Transverse colon (tissue), 4 donors: ENCODE measurements at regions not wholly inside any gene's neighbourhood (a gene's known extent, or its start where the extent isn't known, plus 50 kb on each side); places are given as distances from the start of the nearest gene placed in this dataset.

Experiments
- DNase-seq: peaks from one replicate; pipeline ENCODE4 v3.0.0-alpha.2; 2019
- H3K27ac ChIP-seq, 4 donors: fragments of 200-600 bp; sonication (generic); 2 replicates each; pipeline ENCODE4 v1.5.1; 2016 to 2018; ENCODE audit warnings: inconsistent platforms in 4 of 4
- H3K27me3 ChIP-seq: fragments of 200-600 bp; sonication (generic); 2 replicates; pipeline ENCODE4 v1.5.1; 2017; ENCODE audit warnings: inconsistent platforms
- H3K36me3 ChIP-seq, 4 donors: fragments of 200-600 bp; sonication (generic); 2 replicates each; pipeline ENCODE4 v1.5.1; 2017 to 2019; ENCODE audit warnings: inconsistent platforms in 4 of 4
- H3K4me1 ChIP-seq, 4 donors: fragments of 200-600 bp; sonication (generic); 2 replicates each; pipeline ENCODE4 v1.5.1; 2017 to 2020; ENCODE audit warnings: inconsistent platforms in 4 of 4
- H3K4me3 ChIP-seq, 4 donors: fragments of 200-600 bp; sonication (generic); 1 replicate in 1 of 4; 2 replicates in 3 of 4; pipeline versions ENCODE4 v1.5.1 to v1.6.1; 2017 to 2019; ENCODE audit warnings: inconsistent platforms in 4 of 4
- H3K9me3 ChIP-seq, 2 donors: fragments of 200-600 bp; sonication (generic); 2 replicates each; pipeline ENCODE4 v1.5.1; 2017 to 2019; ENCODE audit warnings: inconsistent platforms in 2 of 2
- EP300 ChIP-seq: sonication (generic); formaldehyde crosslinking; IDR thresholded peaks from one replicate; pipeline ENCODE4 v1.6.1; 2017; ENCODE audit warnings: antibody characterized with exemption, low read depth
- POLR2A ChIP-seq: fragments of 450-650 bp; IDR thresholded peaks from one replicate; pipeline ENCODE4 v1.6.1; 2016; ENCODE audit warnings: antibody characterized with exemption, mild to moderate bottlenecking, moderate library complexity
- POLR2AphosphoS5 ChIP-seq, 3 donors: sonication (generic); formaldehyde crosslinking; IDR thresholded peaks; one replicate each; pipeline ENCODE4 v1.6.1; 2016; ENCODE audit warnings: antibody characterized with exemption in 3 of 3
- WGBS, 2 donors: methylation state at CpG; one replicate each; pipeline ENCODE4 v1.1.5; 2018; ENCODE audit warnings: low coverage in 1 of 2; 5-methylcytosine and 5-hydroxymethylcytosine counted together
- in situ Hi-C, 4 donors: fragments of 200-750 bp; cut with MboI; loops; one replicate each; pipeline versions ENCODE4 v1.15.0 to v1.15.1; 2017; ENCODE audit warnings: low sequenced_read_pairs in 3 of 4, low pct_ligation_motif_present in 1 of 4, low pct_unique_long_range_greater_than_20kb in 1 of 4
- intact Hi-C: fragments of 100-400 bp; cut with DNase I; formaldehyde crosslinking; loops from one replicate; pipeline ENCODE4 v1.15.1; 2023; ENCODE audit warnings: low total_unique reads
- TF ChIP-seq, protein P1 (sequence below), 5 experiments: fragments of 200-600 bp in 3 of 5; fragments of 450-650 bp in 2 of 5; sonication (generic) in 3 of 5; IDR thresholded peaks; 1 replicate in 2 of 5; 2 replicates in 3 of 5; pipeline ENCODE4 v1.5.1; 2016 to 2017; ENCODE audit warnings: antibody characterized with exemption in 5 of 5, inconsistent platforms in 3 of 5, mild to moderate bottlenecking in 2 of 5, moderate library complexity in 1 of 5

DNA sequence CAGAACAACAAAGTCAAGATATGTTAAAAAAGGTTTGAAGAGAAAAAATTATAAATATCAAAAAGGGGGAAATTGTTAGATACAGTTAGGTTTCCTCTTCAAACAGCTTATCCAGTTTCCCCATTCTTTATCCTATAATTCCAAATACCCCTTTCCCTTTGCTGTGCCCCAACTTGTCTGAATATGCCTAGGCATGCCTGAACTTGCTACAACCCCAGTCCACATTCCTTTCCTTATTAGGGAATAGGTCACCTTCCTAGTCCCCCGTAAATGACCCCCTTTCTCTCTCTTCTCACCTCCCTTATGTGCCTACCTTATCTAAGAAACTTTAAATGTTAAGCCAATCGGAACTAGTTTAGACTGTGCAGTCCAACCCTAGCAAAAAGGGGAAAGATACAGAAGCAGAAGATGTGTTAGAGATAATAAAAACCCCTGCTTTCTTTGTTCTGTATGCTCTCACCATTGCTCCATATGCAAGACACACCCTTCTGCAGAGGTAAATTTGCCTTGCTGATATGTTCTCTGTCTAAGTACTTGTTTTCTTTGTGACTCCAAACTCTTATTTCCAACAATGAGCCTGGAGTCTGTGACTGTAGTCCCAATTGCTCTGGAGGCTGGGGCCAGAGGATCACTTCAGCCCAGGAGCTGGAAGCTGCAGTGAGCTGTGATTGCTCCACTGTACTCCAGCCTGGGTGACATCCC is 810.1 kb downstream of the PLA2G4A start:
- intact Hi-C loops, result no loop called here
- WGBS, 2 donors, result 81 to 84% methylated on average over 2 of the region's 2 CpGs
- no peaks in the 10 kb centered on the region for H3K36me3 ChIP-seq
- no peaks in the 10 kb centered on the region for H3K27me3 ChIP-seq
- no peak overlapping the region for H3K27ac ChIP-seq
- no peak overlapping the region for H3K4me3 ChIP-seq
- TF ChIP-seq EP300 (no peak), POLR2AphosphoS5 (IDR thresholded peaks at IDR 0.05) (no peak), POLR2A (no peak)
- TF ChIP-seq, protein P1, sequence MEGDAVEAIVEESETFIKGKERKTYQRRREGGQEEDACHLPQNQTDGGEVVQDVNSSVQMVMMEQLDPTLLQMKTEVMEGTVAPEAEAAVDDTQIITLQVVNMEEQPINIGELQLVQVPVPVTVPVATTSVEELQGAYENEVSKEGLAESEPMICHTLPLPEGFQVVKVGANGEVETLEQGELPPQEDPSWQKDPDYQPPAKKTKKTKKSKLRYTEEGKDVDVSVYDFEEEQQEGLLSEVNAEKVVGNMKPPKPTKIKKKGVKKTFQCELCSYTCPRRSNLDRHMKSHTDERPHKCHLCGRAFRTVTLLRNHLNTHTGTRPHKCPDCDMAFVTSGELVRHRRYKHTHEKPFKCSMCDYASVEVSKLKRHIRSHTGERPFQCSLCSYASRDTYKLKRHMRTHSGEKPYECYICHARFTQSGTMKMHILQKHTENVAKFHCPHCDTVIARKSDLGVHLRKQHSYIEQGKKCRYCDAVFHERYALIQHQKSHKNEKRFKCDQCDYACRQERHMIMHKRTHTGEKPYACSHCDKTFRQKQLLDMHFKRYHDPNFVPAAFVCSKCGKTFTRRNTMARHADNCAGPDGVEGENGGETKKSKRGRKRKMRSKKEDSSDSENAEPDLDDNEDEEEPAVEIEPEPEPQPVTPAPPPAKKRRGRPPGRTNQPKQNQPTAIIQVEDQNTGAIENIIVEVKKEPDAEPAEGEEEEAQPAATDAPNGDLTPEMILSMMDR (IDR thresholded peaks at IDR 0.05), result no peak
- no peak for DNase-seq
- no peaks in the 10 kb centered on the region for H3K9me3 ChIP-seq
- no peaks in the 10 kb centered on the region for H3K4me1 ChIP-seq
- in situ Hi-C loops, result no loop called here

DNA sequence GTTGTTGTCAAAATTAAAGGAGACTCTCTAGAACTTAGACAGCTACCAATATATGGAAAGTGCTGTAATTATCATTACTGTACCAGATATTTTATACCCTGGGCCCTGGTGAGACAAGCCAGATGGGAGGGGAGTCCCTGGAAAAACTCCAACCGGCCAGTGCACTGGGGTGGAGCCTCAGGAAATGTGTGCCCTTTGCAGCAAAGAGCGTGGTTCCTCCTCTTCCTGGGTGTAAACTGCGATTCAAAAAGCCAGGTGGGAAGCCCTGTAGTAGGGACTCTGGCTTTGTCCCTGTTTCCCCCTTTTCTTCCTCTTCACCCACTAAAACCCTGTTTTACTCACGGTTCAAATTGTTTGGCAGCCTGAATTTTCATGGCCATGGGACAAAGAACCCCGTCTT is 812.3 kb downstream of the PLA2G4A start:
- H3K36me3 ChIP-seq, result no peaks in the 10 kb centered on the region
- intact Hi-C loops, result no loop called here
- H3K27ac ChIP-seq, result no peak overlapping the region
- in situ Hi-C loops, result no loop called here
- no peak for DNase-seq
- WGBS, 2 donors, result 77 to 83% methylated on average over 1 to 5 of the region's 5 CpGs
- no peak overlapping the region for H3K4me3 ChIP-seq
- H3K4me1 ChIP-seq, result no peaks in the 10 kb centered on the region
- no peaks in the 10 kb centered on the region for H3K9me3 ChIP-seq
- TF ChIP-seq, protein P1 (IDR thresholded peaks at IDR 0.05), result no peak
- TF ChIP-seq POLR2A (no peak), POLR2AphosphoS5 (IDR thresholded peaks at IDR 0.05) (no peak), EP300 (no peak)
- no peaks in the 10 kb centered on the region for H3K27me3 ChIP-seq

DNA sequence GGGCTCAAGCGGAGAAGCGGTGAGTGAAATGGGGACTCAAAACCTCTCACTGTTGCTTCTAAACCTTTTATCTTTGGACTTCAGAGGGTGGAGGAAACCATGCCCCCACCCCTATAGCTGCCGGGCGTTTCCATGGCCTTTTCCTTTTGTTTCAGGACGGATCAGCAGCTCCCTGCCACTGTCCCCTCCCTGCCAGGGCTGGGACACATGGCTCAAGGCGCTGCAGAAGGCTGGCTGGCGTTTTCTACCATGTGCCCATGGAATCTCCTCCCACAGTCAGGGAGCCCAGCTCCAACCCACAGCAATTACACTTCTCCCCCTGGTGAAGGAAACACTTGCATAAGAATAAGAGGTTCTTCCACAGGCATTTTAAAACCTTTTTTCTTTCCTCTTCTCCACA is 812.7 kb downstream of the PLA2G4A start:
- WGBS, 2 donors, result 79% methylated on average over 7 of the region's 7 CpGs; no CpG with 5 or more reads in 1 of the 2 donors
- Histone ChIP-seq H3K4me1 (no peaks in the 10 kb centered on the region), H3K36me3 (no peaks in the 10 kb centered on the region), H3K4me3 (no peak overlapping the region), H3K27me3 (no peaks in the 10 kb centered on the region), H3K9me3 (no peaks in the 10 kb centered on the region), H3K27ac (no peak overlapping the region)
- in situ Hi-C loops (no loop called here), intact Hi-C loops (no loop called here)
- TF ChIP-seq, protein P1 (IDR thresholded peaks at IDR 0.05), result no peak
- TF ChIP-seq POLR2A (no peak), EP300 (no peak), POLR2AphosphoS5 (IDR thresholded peaks at IDR 0.05) (no peak)
- no peak for DNase-seq

DNA sequence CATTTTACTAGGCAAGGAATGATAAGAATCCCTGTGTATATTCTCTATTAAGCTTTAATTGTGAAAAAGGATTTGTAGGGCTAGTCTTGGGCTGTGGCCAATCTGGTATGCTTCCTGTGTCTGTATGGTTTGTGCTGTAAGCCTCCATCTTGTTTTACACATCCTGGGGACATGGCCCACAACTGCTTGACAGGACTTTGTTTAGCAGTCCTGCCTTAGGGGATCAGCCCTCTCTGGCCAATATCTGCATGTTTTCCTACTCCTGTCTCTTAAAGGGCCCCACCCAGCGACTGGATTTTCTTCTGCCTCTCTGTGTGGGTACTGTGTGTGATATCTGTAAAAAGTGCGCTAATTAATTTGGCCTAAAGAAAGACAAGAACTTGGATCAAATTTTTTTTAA is 813.2 kb downstream of the PLA2G4A start:
- Histone ChIP-seq H3K27ac (no peak overlapping the region), H3K9me3 (no peaks in the 10 kb centered on the region), H3K4me1 (no peaks in the 10 kb centered on the region), H3K4me3 (no peak overlapping the region), H3K27me3 (no peaks in the 10 kb centered on the region), H3K36me3 (no peaks in the 10 kb centered on the region)
- intact Hi-C loops (no loop called here), in situ Hi-C loops (no loop called here)
- DNase-seq, result no peak
- no peak for TF ChIP-seq POLR2AphosphoS5 (IDR thresholded peaks at IDR 0.05)
- 78 to 87% methylated on average over 2 of the region's 2 CpGs for WGBS, 2 donors

DNA sequence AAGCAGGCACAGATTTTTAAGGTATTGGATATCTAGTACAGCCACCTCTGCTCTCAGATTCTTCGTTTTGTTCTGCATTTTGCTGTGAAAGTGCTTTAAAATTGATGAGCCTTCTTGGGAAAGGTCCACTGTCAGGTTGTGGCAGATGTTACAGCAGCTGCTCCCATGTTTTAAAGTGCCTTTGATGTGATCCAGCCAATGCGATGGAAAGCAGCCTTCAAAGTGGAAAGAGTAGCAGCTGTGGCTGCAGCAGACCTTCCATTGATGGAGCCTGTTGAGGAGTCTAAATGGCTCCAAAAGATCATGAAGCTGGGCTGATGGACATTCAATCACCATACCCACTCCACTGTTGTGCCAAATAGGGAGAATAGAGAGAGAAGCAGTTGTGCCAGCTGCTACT is 816.9 kb downstream of the PLA2G4A start:
- Histone ChIP-seq H3K27me3 (no peaks in the 10 kb centered on the region), H3K9me3 (no peaks in the 10 kb centered on the region), H3K36me3 (no peaks in the 10 kb centered on the region), H3K27ac (no peak overlapping the region), H3K4me3 (no peak overlapping the region), H3K4me1 (no peaks in the 10 kb centered on the region)
- in situ Hi-C loops, result no loop called here
- TF ChIP-seq, protein P1 (IDR thresholded peaks at IDR 0.05), result no peak
- 25 to 74% methylated on average over 1 to 2 of the region's 2 CpGs for WGBS, 2 donors
- intact Hi-C loops, result no loop called here
- DNase-seq, result no peak
